Uterus (tissue), 2 donors: ENCODE measurements at regions not wholly inside any gene's neighbourhood (a gene's known extent, or its start where the extent isn't known, plus 50 kb on each side); places are given as distances from the start of the nearest gene placed in this dataset.

Source experiments
- CTCF ChIP-seq, 4 experiments: fragments of 200-600 bp in 2 of 4; fragments of 450-650 bp in 2 of 4; sonication (generic) in 2 of 4; IDR thresholded peaks; one replicate each; pipeline ENCODE4 v1.5.1; 2016 to 2019; ENCODE audit warnings: antibody characterized with exemption in 4 of 4, mild to moderate bottlenecking in 2 of 4, moderate library complexity in 1 of 4
- POLR2A ChIP-seq, 2 donors: fragments of 450-650 bp; IDR thresholded peaks; one replicate each; pipeline ENCODE4 v1.6.1; 2016; ENCODE audit warnings: antibody characterized with exemption in 2 of 2, mild to moderate bottlenecking in 1 of 2, moderate library complexity in 1 of 2

GRCh38 chr2:17061028-17061427 lies 395.4 kb upstream of the CYRIA start:
- TF ChIP-seq CTCF (IDR thresholded peaks at IDR 0.05) (no peak), POLR2A (IDR thresholded peaks at IDR 0.05) (no peak)
